ENCODE measurements at regions not wholly inside any gene's neighbourhood (a gene's known extent, or its start where the extent isn't known, plus 50 kb on each side); places are given as distances from the start of the nearest gene placed in this dataset.
"Not testable (repeated sequence)": the region's sequence is repeated elsewhere in the genome, so short reads cannot be mapped to it uniquely, and the experiment has no call there.

GRCh38 chr1:120267894-120268551, 91.7 kb upstream of the SEC22B start:
- not testable (repeated sequence) for H3K4me1 Mint-ChIP-seq; H3K9me3 Mint-ChIP-seq; H3K36me3 Mint-ChIP-seq (ENCODE audit: low read depth); H3K27me3 Mint-ChIP-seq (ENCODE audit: low read depth, poor library complexity); H3K27ac Mint-ChIP-seq; DNase-seq; H3K4me3 Mint-ChIP-seq

- not testable (repeated sequence) for H3K27ac Mint-ChIP-seq; H3K36me3 Mint-ChIP-seq (ENCODE audit: low read depth); H3K4me1 Mint-ChIP-seq; H3K4me3 Mint-ChIP-seq; H3K9me3 Mint-ChIP-seq; H3K27me3 Mint-ChIP-seq (ENCODE audit: low read depth, poor library complexity); DNase-seq
These were observed 88.2 kb upstream of the SEC22B start for GRCh38 chr1:120264564-120264963.

- H3K9me3 Mint-ChIP-seq; H3K36me3 Mint-ChIP-seq (ENCODE audit: low read depth); H3K27me3 Mint-ChIP-seq (ENCODE audit: low read depth, poor library complexity); H3K27ac Mint-ChIP-seq; DNase-seq; H3K4me1 Mint-ChIP-seq; H3K4me3 Mint-ChIP-seq: not testable (repeated sequence)
These were observed 86.8 kb upstream of the SEC22B start for GRCh38 chr1:120262791-120263751.

GRCh38 chr1:120257778-120258105, 81.4 kb upstream of the SEC22B start:
- not testable (repeated sequence) for H3K4me1 Mint-ChIP-seq; H3K27me3 Mint-ChIP-seq (ENCODE audit: low read depth, poor library complexity); H3K27ac Mint-ChIP-seq; H3K36me3 Mint-ChIP-seq (ENCODE audit: low read depth); H3K4me3 Mint-ChIP-seq; DNase-seq; H3K9me3 Mint-ChIP-seq

- H3K4me1 Mint-ChIP-seq; H3K9me3 Mint-ChIP-seq; H3K4me3 Mint-ChIP-seq; H3K27ac Mint-ChIP-seq; H3K27me3 Mint-ChIP-seq (ENCODE audit: low read depth, poor library complexity); DNase-seq; H3K36me3 Mint-ChIP-seq (ENCODE audit: low read depth): not testable (repeated sequence)
These were observed 80.9 kb upstream of the SEC22B start for GRCh38 chr1:120257064-120257777.

GRCh38 chr1:120250756-120251155, 74.4 kb upstream of the SEC22B start:
- not testable (repeated sequence) for H3K4me1 Mint-ChIP-seq; H3K27me3 Mint-ChIP-seq (ENCODE audit: low read depth, poor library complexity); H3K36me3 Mint-ChIP-seq (ENCODE audit: low read depth); DNase-seq; H3K4me3 Mint-ChIP-seq; H3K9me3 Mint-ChIP-seq; H3K27ac Mint-ChIP-seq

GRCh38 chr1:120248726-120249427, 72.6 kb upstream of the SEC22B start:
- not testable (repeated sequence) for H3K4me1 Mint-ChIP-seq; H3K4me3 Mint-ChIP-seq; H3K9me3 Mint-ChIP-seq; H3K36me3 Mint-ChIP-seq (ENCODE audit: low read depth); H3K27ac Mint-ChIP-seq; H3K27me3 Mint-ChIP-seq (ENCODE audit: low read depth, poor library complexity); DNase-seq

GRCh38 chr1:120248203-120248602, 71.9 kb upstream of the SEC22B start:
- not testable (repeated sequence) for H3K27ac Mint-ChIP-seq; H3K27me3 Mint-ChIP-seq (ENCODE audit: low read depth, poor library complexity); H3K4me1 Mint-ChIP-seq; DNase-seq; H3K36me3 Mint-ChIP-seq (ENCODE audit: low read depth); H3K4me3 Mint-ChIP-seq; H3K9me3 Mint-ChIP-seq

GRCh38 chr1:120243867-120244266, 67.5 kb upstream of the SEC22B start:
- H3K9me3 Mint-ChIP-seq; H3K36me3 Mint-ChIP-seq (ENCODE audit: low read depth); H3K27me3 Mint-ChIP-seq (ENCODE audit: low read depth, poor library complexity); H3K4me1 Mint-ChIP-seq; H3K27ac Mint-ChIP-seq; DNase-seq; H3K4me3 Mint-ChIP-seq: not testable (repeated sequence)

- H3K4me1 Mint-ChIP-seq; DNase-seq; H3K4me3 Mint-ChIP-seq; H3K9me3 Mint-ChIP-seq; H3K27me3 Mint-ChIP-seq (ENCODE audit: low read depth, poor library complexity); H3K27ac Mint-ChIP-seq; H3K36me3 Mint-ChIP-seq (ENCODE audit: low read depth): not testable (repeated sequence)
These were observed 66.3 kb upstream of the SEC22B start for GRCh38 chr1:120242582-120242981.

GRCh38 chr1:120241868-120242267, 65.5 kb upstream of the SEC22B start:
- H3K4me3 Mint-ChIP-seq; H3K27ac Mint-ChIP-seq; H3K4me1 Mint-ChIP-seq; H3K27me3 Mint-ChIP-seq (ENCODE audit: low read depth, poor library complexity); DNase-seq; H3K9me3 Mint-ChIP-seq; H3K36me3 Mint-ChIP-seq (ENCODE audit: low read depth): not testable (repeated sequence)

GRCh38 chr1:120240181-120240580, 63.9 kb upstream of the SEC22B start:
- H3K4me3 Mint-ChIP-seq; H3K36me3 Mint-ChIP-seq (ENCODE audit: low read depth); H3K9me3 Mint-ChIP-seq; DNase-seq; H3K27me3 Mint-ChIP-seq (ENCODE audit: low read depth, poor library complexity); H3K4me1 Mint-ChIP-seq; H3K27ac Mint-ChIP-seq: not testable (repeated sequence)

- not testable (repeated sequence) for H3K36me3 Mint-ChIP-seq (ENCODE audit: low read depth); H3K27me3 Mint-ChIP-seq (ENCODE audit: low read depth, poor library complexity); H3K4me1 Mint-ChIP-seq; H3K9me3 Mint-ChIP-seq; H3K27ac Mint-ChIP-seq; DNase-seq; H3K4me3 Mint-ChIP-seq
These were observed 63.0 kb upstream of the SEC22B start for GRCh38 chr1:120239351-120239750.

GRCh38 chr1:120238867-120239266, 62.5 kb upstream of the SEC22B start:
- not testable (repeated sequence) for H3K4me1 Mint-ChIP-seq; H3K27me3 Mint-ChIP-seq (ENCODE audit: low read depth, poor library complexity); H3K9me3 Mint-ChIP-seq; DNase-seq; H3K27ac Mint-ChIP-seq; H3K36me3 Mint-ChIP-seq (ENCODE audit: low read depth); H3K4me3 Mint-ChIP-seq
